Hepatocyte (in vitro differentiated cells): ENCODE measurements at regions not wholly inside any gene's neighbourhood (a gene's known extent, or its start where the extent isn't known, plus 50 kb on each side); places are given as distances from the start of the nearest gene placed in this dataset.

Experiments used
- DNase-seq: peaks from one replicate; pipeline ENCODE4 v3.0.0-alpha.2; 2016; ENCODE audit warnings: low spot score
- H2AFZ ChIP-seq: fragments of 200-600 bp; sonication (generic); 2 replicates; pipeline ENCODE4 v1.6.0; 2016; ENCODE audit warnings: antibody characterized with exemption, mild to moderate bottlenecking
- H3K27ac ChIP-seq: fragments of 200-600 bp; sonication (generic); 2 replicates; pipeline ENCODE4 v1.5.1; 2016; ENCODE audit warnings: mild to moderate bottlenecking
- H3K27me3 ChIP-seq: fragments of 200-600 bp; sonication (generic); 2 replicates; pipeline ENCODE4 v1.6.1; 2016
- H3K36me3 ChIP-seq: fragments of 200-600 bp; sonication (generic); replicated peaks from 2 replicates; pipeline ENCODE4 v1.5.1; 2016; ENCODE audit warnings: low read depth; ENCODE audit not compliant: insufficient read depth
- H3K4me1 ChIP-seq: fragments of 200-600 bp; sonication (generic); 2 replicates; pipeline ENCODE4 v1.5.1; 2016; ENCODE audit warnings: mild to moderate bottlenecking, moderate library complexity; ENCODE audit not compliant: insufficient read depth
- H3K4me2 ChIP-seq: fragments of 200-600 bp; sonication (generic); 2 replicates; pipeline ENCODE4 v1.6.0; 2016
- H3K4me3 ChIP-seq: fragments of 200-600 bp; sonication (generic); 2 replicates; pipeline ENCODE4 v1.5.1; 2016; ENCODE audit warnings: mild to moderate bottlenecking
- H3K79me2 ChIP-seq: fragments of 200-600 bp; sonication (generic); 2 replicates; pipeline ENCODE4 v1.6.0; 2017; ENCODE audit warnings: mild to moderate bottlenecking
- H3K9me2 ChIP-seq: fragments of 200-600 bp; sonication (generic); replicated peaks from 2 replicates; pipeline ENCODE4 v1.6.0; 2017; ENCODE audit warnings: mild to moderate bottlenecking; ENCODE audit not compliant: insufficient read depth
- H3K9me3 ChIP-seq: fragments of 200-600 bp; sonication (generic); 2 replicates; pipeline ENCODE4 v1.5.1; 2016; ENCODE audit warnings: low read depth, mild to moderate bottlenecking
- H4K20me1 ChIP-seq: fragments of 200-600 bp; sonication (generic); 2 replicates; pipeline ENCODE4 v1.6.0; 2016; ENCODE audit warnings: mild to moderate bottlenecking; ENCODE audit not compliant: insufficient read depth, poor library complexity, severe bottlenecking
- CTCF ChIP-seq: fragments of 200-600 bp; sonication (generic); IDR thresholded peaks from 2 replicates; pipeline ENCODE4 v1.5.1; 2016; ENCODE audit warnings: antibody characterized with exemption, mild to moderate bottlenecking; ENCODE audit not compliant: poor library complexity
- EZH2 ChIP-seq: fragments of 200-600 bp; sonication (generic); IDR thresholded peaks from 2 replicates; pipeline ENCODE4 v1.6.1; 2016; ENCODE audit warnings: antibody characterized with exemption, mild to moderate bottlenecking, borderline replicate concordance
- EZH2phosphoT487 ChIP-seq: fragments of 200-600 bp; sonication (generic); IDR thresholded peaks from one replicate; pipeline ENCODE4 v1.6.1; 2018; ENCODE audit warnings: antibody characterized with exemption, mild to moderate bottlenecking, low read depth, moderate library complexity; ENCODE audit not compliant: unreplicated experiment, severe bottlenecking
- WGBS: methylation state at CpG from one replicate; pipeline ENCODE4 v1.1.6; 2016; ENCODE audit warnings: low lambda C conversion rate; ENCODE audit errors: missing lambda C conversion rate; 5-methylcytosine and 5-hydroxymethylcytosine counted together

GRCh38 chr10:43982250-43982649 is 333.6 kb upstream of the ZNF32 start:
- Histone ChIP-seq H3K9me3 (no peaks in the 10 kb centered on the region), H3K4me1 (peaks cover 8% of the 10 kb centered on the region), H3K9me2 (no peaks in the 10 kb centered on the region), H4K20me1 (no peaks in the 10 kb centered on the region), H2AFZ (no peak overlapping the region), H3K4me2 (no peak overlapping the region), H3K4me3 (no peak overlapping the region), H3K27ac (no peak overlapping the region), H3K36me3 (no peaks in the 10 kb centered on the region), H3K27me3 (no peaks in the 10 kb centered on the region), H3K79me2 (no peaks in the 10 kb centered on the region)
- TF ChIP-seq EZH2phosphoT487 (no peak), CTCF (no peak), EZH2 (no peak)
- DNase-seq: no peak
- 95% methylated on average over 3 of the region's 3 CpGs for WGBS

GRCh38 chr10:43981696-43982095 is 333.0 kb upstream of the ZNF32 start:
- no peak overlapping the region for H3K27ac ChIP-seq
- no peak overlapping the region for H2AFZ ChIP-seq
- DNase-seq: no peak
- 89% methylated on average over 2 of the region's 2 CpGs for WGBS
- H4K20me1 ChIP-seq: no peaks in the 10 kb centered on the region
- H3K9me2 ChIP-seq: no peaks in the 10 kb centered on the region
- H3K4me3 ChIP-seq: no peak overlapping the region
- H3K4me2 ChIP-seq: no peak overlapping the region
- H3K9me3 ChIP-seq: no peaks in the 10 kb centered on the region
- H3K79me2 ChIP-seq: no peaks in the 10 kb centered on the region
- H3K36me3 ChIP-seq: no peaks in the 10 kb centered on the region
- H3K4me1 ChIP-seq: peaks cover 8% of the 10 kb centered on the region
- TF ChIP-seq EZH2 (no peak), EZH2phosphoT487 (no peak), CTCF (no peak)
- no peaks in the 10 kb centered on the region for H3K27me3 ChIP-seq

- Histone ChIP-seq H3K27me3 (no peaks in the 10 kb centered on the region), H3K4me3 (no peak overlapping the region), H4K20me1 (no peaks in the 10 kb centered on the region), H3K27ac (no peak overlapping the region), H3K36me3 (no peaks in the 10 kb centered on the region), H2AFZ (no peak overlapping the region), H3K9me2 (no peaks in the 10 kb centered on the region), H3K79me2 (no peaks in the 10 kb centered on the region), H3K4me1 (peaks cover 8% of the 10 kb centered on the region), H3K9me3 (no peaks in the 10 kb centered on the region), H3K4me2 (no peak overlapping the region)
- TF ChIP-seq EZH2phosphoT487 (no peak), CTCF (no peak), EZH2 (no peak)
- no peak for DNase-seq
- 67% methylated on average over 1 of the region's 1 CpG for WGBS
Measured at GRCh38 chr10:43981232-43981631, 332.6 kb upstream of the ZNF32 start.

GRCh38 chr10:43980715-43981114 is 332.0 kb upstream of the ZNF32 start:
- TF ChIP-seq CTCF (no peak), EZH2 (no peak), EZH2phosphoT487 (no peak)
- no peaks in the 10 kb centered on the region for H3K79me2 ChIP-seq
- peaks cover 8% of the 10 kb centered on the region for H3K4me1 ChIP-seq
- no peaks in the 10 kb centered on the region for H3K36me3 ChIP-seq
- H3K9me2 ChIP-seq: no peaks in the 10 kb centered on the region
- no peaks in the 10 kb centered on the region for H4K20me1 ChIP-seq
- H2AFZ ChIP-seq: no peak overlapping the region
- no peaks in the 10 kb centered on the region for H3K27me3 ChIP-seq
- H3K4me2 ChIP-seq: no peak overlapping the region
- H3K4me3 ChIP-seq: no peak overlapping the region
- H3K27ac ChIP-seq: no peak overlapping the region
- 94% methylated on average over 7 of the region's 7 CpGs for WGBS
- H3K9me3 ChIP-seq: no peaks in the 10 kb centered on the region
- no peak for DNase-seq
